ENCODE measurements at regions not wholly inside any gene's neighbourhood (a gene's known extent, or its start where the extent isn't known, plus 50 kb on each side); places are given as distances from the start of the nearest gene placed in this dataset.
"Not testable (repeated sequence)": the region's sequence is repeated elsewhere in the genome, so short reads cannot be mapped to it uniquely, and the experiment has no call there.

DNA sequence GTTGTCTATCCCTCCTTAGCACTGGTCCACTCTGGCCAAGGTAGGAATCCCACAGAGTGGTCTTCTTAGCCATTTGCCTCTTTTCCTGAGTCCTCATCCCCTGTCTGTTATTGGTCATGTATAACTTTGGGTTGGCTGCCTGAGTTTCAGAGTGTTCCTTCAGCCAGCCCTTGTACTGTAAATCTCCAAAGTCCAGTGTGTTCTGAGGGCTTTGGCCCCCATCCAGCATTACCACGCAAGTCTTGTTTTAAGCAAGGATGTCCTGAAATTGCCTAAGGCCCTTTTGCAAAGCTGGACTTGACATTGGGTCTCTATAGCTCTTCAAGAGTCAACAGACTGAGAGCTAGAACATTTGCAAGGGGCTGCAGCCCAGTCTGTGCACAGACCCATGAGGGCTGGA is 52.5 kb upstream of the MTLN start:
- TF ChIP-seq CTCF, POLR2A (IDR thresholded peaks at IDR 0.05): not testable (repeated sequence)
